ENCODE measurements at regions not wholly inside any gene's neighbourhood (a gene's known extent, or its start where the extent isn't known, plus 50 kb on each side); places are given as distances from the start of the nearest gene placed in this dataset.

DNA sequence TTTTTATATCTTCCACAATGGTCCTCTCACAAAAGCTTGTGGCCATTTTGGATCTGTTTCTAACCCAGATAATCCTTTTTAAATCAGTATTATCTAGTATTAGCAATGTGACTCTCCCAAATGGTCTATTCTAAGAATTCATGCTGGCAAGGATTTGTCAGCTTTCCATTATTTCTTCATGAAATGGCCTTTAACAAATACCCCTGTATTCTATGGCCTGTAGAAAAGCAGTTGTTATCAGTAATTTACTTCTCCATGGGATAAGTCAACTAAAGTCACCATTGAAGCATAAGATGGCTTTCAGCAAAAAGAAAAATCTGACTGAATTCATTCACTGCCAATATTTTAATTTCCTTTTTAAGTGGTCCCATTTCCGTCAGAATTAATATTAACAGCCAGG is 346.4 kb upstream of the FAM174A start:
- TF ChIP-seq POLR2A (IDR thresholded peaks at IDR 0.05) (no peak), EP300 (IDR thresholded peaks at IDR 0.05) (no peak)
- TF ChIP-seq, protein P1, sequence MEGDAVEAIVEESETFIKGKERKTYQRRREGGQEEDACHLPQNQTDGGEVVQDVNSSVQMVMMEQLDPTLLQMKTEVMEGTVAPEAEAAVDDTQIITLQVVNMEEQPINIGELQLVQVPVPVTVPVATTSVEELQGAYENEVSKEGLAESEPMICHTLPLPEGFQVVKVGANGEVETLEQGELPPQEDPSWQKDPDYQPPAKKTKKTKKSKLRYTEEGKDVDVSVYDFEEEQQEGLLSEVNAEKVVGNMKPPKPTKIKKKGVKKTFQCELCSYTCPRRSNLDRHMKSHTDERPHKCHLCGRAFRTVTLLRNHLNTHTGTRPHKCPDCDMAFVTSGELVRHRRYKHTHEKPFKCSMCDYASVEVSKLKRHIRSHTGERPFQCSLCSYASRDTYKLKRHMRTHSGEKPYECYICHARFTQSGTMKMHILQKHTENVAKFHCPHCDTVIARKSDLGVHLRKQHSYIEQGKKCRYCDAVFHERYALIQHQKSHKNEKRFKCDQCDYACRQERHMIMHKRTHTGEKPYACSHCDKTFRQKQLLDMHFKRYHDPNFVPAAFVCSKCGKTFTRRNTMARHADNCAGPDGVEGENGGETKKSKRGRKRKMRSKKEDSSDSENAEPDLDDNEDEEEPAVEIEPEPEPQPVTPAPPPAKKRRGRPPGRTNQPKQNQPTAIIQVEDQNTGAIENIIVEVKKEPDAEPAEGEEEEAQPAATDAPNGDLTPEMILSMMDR (IDR thresholded peaks at IDR 0.05) = no peak
